Kidney epithelial cell (primary cell): ENCODE measurements at regions not wholly inside any gene's neighbourhood (a gene's known extent, or its start where the extent isn't known, plus 50 kb on each side); places are given as distances from the start of the nearest gene placed in this dataset.

Experiments
- DNase-seq: peaks from one replicate; pipeline ENCODE4 v3.0.0-alpha.2; 2010; ENCODE audit warnings: low read depth
- H3K27me3 ChIP-seq: 2 replicates; pipeline ENCODE4 v1.6.0; 2011; ENCODE audit warnings: low read length; ENCODE audit not compliant: control insufficient read depth, insufficient read depth
- H3K36me3 ChIP-seq: 2 replicates; pipeline ENCODE4 v1.5.1; 2011; ENCODE audit warnings: low read length; ENCODE audit not compliant: control insufficient read depth, insufficient read depth
- H3K4me3 ChIP-seq: 2 replicates; pipeline ENCODE4 v1.5.1; 2011; ENCODE audit warnings: low read depth, mild to moderate bottlenecking, control low read depth, low read length
- CTCF ChIP-seq: IDR thresholded peaks from 2 replicates; pipeline ENCODE4 v1.5.1; 2011; ENCODE audit warnings: mild to moderate bottlenecking, moderate library complexity, low read length, control low read depth, inconsistent platforms; ENCODE audit not compliant: insufficient read depth, poor library complexity, severe bottlenecking

DNA sequence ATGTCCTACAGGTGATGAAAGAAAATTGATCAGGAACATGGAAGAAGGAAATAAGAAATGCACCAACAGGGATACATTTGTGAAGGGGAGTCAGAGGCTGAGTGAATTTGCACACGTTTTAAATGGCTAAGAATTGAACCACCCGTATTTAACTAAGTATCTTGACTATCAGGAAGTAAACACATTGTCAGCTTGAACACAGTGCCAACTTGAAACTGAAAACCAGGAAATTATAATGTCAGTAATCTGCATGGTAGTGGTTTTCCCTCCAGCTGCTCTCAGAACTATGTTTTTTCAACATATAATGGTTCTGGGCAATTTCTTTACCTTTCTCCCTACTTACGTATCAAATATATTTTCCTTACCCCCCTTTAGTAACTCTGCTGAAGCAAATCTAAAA, 366.5 kb upstream of the POU3F2 start:
- no peak overlapping the region for H3K4me3 ChIP-seq
- TF ChIP-seq CTCF: no peak
- H3K27me3 ChIP-seq: no peaks in the 10 kb centered on the region
- no peak for DNase-seq
- no peaks in the 10 kb centered on the region for H3K36me3 ChIP-seq

DNA sequence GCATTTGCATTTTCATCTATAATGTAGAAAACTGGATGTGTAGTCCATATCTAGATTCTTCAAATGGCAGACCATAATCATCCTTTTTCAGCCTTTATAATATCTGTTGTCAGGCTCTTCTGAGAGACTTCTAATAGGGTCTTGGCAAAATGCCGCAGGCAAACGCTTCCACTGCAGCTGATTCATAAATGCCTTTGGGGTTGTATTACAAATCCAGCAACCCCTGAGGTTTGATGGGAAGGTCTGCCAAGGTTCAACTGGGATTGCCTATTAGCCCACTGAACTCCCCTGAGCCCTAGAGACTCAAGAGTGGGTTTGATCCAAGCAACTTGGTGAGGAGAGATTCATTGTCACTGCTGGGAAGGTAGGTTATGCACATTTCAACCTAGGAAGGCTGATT, 365.2 kb upstream of the POU3F2 start:
- Histone ChIP-seq H3K4me3 (no peak overlapping the region), H3K36me3 (no peaks in the 10 kb centered on the region), H3K27me3 (no peaks in the 10 kb centered on the region)
- DNase-seq: no peak
- TF ChIP-seq CTCF: no peak

GRCh38 chr6:98470821-98471220, 363.6 kb upstream of the POU3F2 start:
- DNase-seq: no peak
- Histone ChIP-seq H3K27me3 (no peaks in the 10 kb centered on the region), H3K4me3 (no peak overlapping the region), H3K36me3 (no peaks in the 10 kb centered on the region)
- no peak for TF ChIP-seq CTCF

DNA sequence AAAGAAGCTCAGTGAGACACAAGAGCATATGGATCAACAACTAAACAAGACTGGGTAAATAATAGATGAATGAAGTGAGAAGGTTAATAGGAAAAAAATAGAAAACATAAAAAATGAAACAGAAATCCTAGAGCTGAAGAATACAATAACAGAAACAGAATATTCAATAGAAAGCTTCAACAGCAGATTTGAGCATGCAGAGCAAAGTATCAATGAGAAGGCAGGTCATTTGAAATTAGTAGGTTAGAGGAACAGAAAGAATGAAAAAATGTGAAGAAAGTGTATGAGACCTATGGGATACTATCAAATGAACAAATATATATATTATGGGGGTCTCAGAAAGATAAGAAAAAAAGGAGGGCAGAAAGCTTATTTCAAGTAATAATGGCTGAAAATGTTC, 362.9 kb upstream of the POU3F2 start:
- DNase-seq: no peak
- Histone ChIP-seq H3K36me3 (no peaks in the 10 kb centered on the region), H3K27me3 (no peaks in the 10 kb centered on the region), H3K4me3 (no peak overlapping the region)
- TF ChIP-seq CTCF: no peak

GRCh38 chr6:98477231-98477630, 357.1 kb upstream of the POU3F2 start:
- H3K27me3 ChIP-seq: no peaks in the 10 kb centered on the region
- no peak for DNase-seq
- H3K4me3 ChIP-seq: no peak overlapping the region
- H3K36me3 ChIP-seq: no peaks in the 10 kb centered on the region
- no peak for TF ChIP-seq CTCF

GRCh38 chr6:98484696-98485095, 349.7 kb upstream of the POU3F2 start:
- Histone ChIP-seq H3K27me3 (no peaks in the 10 kb centered on the region), H3K4me3 (no peak overlapping the region), H3K36me3 (no peaks in the 10 kb centered on the region)
- no peak for TF ChIP-seq CTCF
- no peak for DNase-seq
